ENCODE measurements at regions not wholly inside any gene's neighbourhood (a gene's known extent, or its start where the extent isn't known, plus 50 kb on each side); places are given as distances from the start of the nearest gene placed in this dataset.

DNA sequence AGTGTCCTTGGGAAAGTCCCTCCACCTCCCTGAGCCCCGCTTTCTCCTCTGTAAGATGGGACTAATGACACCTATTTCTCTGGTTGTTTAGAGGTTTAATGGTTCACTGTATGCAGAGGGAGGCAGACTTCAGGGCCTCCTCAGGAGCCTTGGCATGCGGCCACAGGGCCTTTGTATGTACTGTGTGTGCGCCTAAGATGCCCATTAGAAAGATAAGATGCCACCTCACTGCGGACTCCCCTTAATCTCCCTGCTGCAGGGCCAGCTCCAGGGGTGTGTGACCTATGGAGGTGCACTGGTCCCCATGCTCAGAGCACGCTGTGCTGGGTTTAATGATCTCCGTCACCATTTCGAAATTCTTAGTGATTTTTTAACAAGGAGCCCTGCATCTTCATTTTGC lies 59.3 kb downstream of the TMEM235 start:
- Histone ChIP-seq H3K27me3 (ENCODE audit: control insufficient read depth, insufficient read depth, low read length) (no peaks in the 10 kb centered on the region), H3K27ac (ENCODE audit: low read depth, low read length) (no peak overlapping the region), H3K4me3 (ENCODE audit: low read depth, low read length) (no peak overlapping the region), H3K9me3 (ENCODE audit: control insufficient read depth, insufficient read depth, low read length) (peaks cover 3% of the 10 kb centered on the region; the same call in 1 of the 2 replicates)
- DNase-seq (ENCODE audit: low read depth, low spot score): no peak
- CTCF ChIA-PET: interaction anchor here (0.6 to 1.9 kb wide), 3 partner anchors 70 to 131 kb away, joined by 3 to 9 read pairs (median 7); no protein-coding TSS in a partner anchor
- POLR2A ChIA-PET: no interaction called here
- TF ChIP-seq, protein P1, sequence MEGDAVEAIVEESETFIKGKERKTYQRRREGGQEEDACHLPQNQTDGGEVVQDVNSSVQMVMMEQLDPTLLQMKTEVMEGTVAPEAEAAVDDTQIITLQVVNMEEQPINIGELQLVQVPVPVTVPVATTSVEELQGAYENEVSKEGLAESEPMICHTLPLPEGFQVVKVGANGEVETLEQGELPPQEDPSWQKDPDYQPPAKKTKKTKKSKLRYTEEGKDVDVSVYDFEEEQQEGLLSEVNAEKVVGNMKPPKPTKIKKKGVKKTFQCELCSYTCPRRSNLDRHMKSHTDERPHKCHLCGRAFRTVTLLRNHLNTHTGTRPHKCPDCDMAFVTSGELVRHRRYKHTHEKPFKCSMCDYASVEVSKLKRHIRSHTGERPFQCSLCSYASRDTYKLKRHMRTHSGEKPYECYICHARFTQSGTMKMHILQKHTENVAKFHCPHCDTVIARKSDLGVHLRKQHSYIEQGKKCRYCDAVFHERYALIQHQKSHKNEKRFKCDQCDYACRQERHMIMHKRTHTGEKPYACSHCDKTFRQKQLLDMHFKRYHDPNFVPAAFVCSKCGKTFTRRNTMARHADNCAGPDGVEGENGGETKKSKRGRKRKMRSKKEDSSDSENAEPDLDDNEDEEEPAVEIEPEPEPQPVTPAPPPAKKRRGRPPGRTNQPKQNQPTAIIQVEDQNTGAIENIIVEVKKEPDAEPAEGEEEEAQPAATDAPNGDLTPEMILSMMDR (IDR thresholded peaks at IDR 0.05; ENCODE audit: low read depth, low read length): no peak

Data from AG04450 (cell line).